ENCODE measurements at regions not wholly inside any gene's neighbourhood (a gene's known extent, or its start where the extent isn't known, plus 50 kb on each side); places are given as distances from the start of the nearest gene placed in this dataset.

- TF ChIP-seq CTCF (IDR thresholded peaks at IDR 0.05; ENCODE audit: low read length), result no peak
- TF ChIP-seq EZH2 (IDR thresholded peaks at IDR 0.05; ENCODE audit: borderline replicate concordance, low read length), result no peak
Observed at GRCh38 chr6:21507811-21508210, 85.7 kb upstream of the SOX4 start.

Measured in OCI-LY1 (cell line).